ENCODE measurements at regions not wholly inside any gene's neighbourhood (a gene's known extent, or its start where the extent isn't known, plus 50 kb on each side); places are given as distances from the start of the nearest gene placed in this dataset.
"Not testable (repeated sequence)": the region's sequence is repeated elsewhere in the genome, so short reads cannot be mapped to it uniquely, and the experiment has no call there.

- H3K27ac Mint-ChIP-seq; H3K36me3 Mint-ChIP-seq; H3K9me3 Mint-ChIP-seq; H3K4me3 Mint-ChIP-seq; DNase-seq (ENCODE audit: low spot score in 2 of 2, unreplicated experiment in 2 of 2); H3K27me3 Mint-ChIP-seq (ENCODE audit: low read depth): not testable (repeated sequence)
- peaks cover 15% of the 10 kb centered on the region for H3K4me1 Mint-ChIP-seq
These were observed 251.6 kb upstream of the PLGLB2 start for GRCh38 chr2:87496036-87497006.

- H3K9me3 Mint-ChIP-seq, H3K4me3 Mint-ChIP-seq: not testable (repeated sequence)
These were observed 250.8 kb upstream of the PLGLB2 start for GRCh38 chr2:87497135-87497534.

GRCh38 chr2:87497700-87498099 is 250.2 kb upstream of the PLGLB2 start:
- not testable (repeated sequence) for H3K4me3 Mint-ChIP-seq; H3K27ac Mint-ChIP-seq; H3K36me3 Mint-ChIP-seq; H3K27me3 Mint-ChIP-seq (ENCODE audit: low read depth); DNase-seq (ENCODE audit: low spot score in 2 of 2, unreplicated experiment in 2 of 2); H3K9me3 Mint-ChIP-seq
- peaks cover 15% of the 10 kb centered on the region for H3K4me1 Mint-ChIP-seq

More at GRCh38 chr2:87497135-87497534, 250.8 kb upstream of the PLGLB2 start:
- not testable (repeated sequence) for H3K36me3 Mint-ChIP-seq; H3K27ac Mint-ChIP-seq; DNase-seq (ENCODE audit: low spot score in 2 of 2, unreplicated experiment in 2 of 2); H3K27me3 Mint-ChIP-seq (ENCODE audit: low read depth)
- peaks cover 15% of the 10 kb centered on the region for H3K4me1 Mint-ChIP-seq

DNA sequence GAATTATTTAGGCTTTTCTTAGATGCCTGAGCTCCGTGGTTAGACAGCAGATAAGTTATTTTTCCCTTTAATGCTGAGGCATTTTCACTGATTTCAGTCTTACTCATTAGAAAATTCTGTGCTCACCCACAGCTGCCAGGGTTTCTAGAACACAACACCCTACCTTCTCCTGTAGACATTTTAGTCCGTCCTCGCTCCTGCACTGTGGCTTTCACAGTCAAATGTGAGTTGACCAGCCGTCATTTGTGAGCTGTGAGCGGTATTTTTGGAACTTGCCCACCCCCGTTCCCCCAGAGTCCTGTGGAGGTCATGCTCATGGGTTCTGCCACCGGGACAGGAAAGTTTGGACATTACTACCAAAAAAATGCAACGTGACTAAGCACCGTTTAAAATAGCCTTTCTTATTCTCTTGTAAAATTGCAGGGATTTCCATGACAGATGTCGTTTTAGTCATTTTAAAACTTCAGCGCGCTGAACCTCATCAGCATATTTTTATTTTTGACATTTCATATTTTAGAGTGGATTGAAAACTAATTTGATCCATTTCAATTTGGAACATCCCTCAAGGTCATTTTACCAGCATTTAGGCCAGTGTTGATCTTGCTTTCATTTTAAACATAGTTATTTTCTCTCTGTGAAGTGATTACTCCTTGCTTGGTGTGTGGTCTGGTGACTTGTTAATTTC is 249.6 kb upstream of the PLGLB2 start:
- not testable (repeated sequence) for H3K27ac Mint-ChIP-seq, H3K9me3 Mint-ChIP-seq
- H3K4me1 Mint-ChIP-seq, result peaks cover 15% of the 10 kb centered on the region

DNA sequence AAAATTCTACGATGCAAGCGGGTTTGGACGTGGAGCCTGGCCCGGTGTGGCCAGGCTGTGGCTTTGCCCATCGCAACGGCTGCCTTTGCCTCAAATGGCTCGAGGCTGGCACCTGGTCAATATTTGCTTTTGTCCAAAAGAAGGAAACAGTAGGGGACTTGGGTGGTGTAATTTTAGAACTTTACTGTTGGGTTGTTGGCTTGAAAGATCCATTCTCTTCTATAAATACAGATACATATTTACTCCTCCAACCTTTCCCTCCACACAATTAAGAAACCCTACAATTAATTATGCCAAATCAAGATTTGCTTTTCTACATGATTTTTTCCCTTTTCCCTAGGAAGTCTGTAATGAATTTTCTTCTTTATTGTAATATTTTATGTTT is 249.0 kb upstream of the PLGLB2 start:
- not testable (repeated sequence) for H3K9me3 Mint-ChIP-seq; H3K27me3 Mint-ChIP-seq (ENCODE audit: low read depth); DNase-seq (ENCODE audit: low spot score in 2 of 2, unreplicated experiment in 2 of 2); H3K36me3 Mint-ChIP-seq; H3K4me3 Mint-ChIP-seq; H3K27ac Mint-ChIP-seq
- peaks cover 15% of the 10 kb centered on the region for H3K4me1 Mint-ChIP-seq

More for the DNA sequence above, 249.6 kb upstream of the PLGLB2 start:
- not testable (repeated sequence) for H3K27me3 Mint-ChIP-seq (ENCODE audit: low read depth); DNase-seq (ENCODE audit: low spot score in 2 of 2, unreplicated experiment in 2 of 2); H3K4me3 Mint-ChIP-seq; H3K36me3 Mint-ChIP-seq

- H3K4me1 Mint-ChIP-seq, result peaks cover 13% of the 10 kb centered on the region
- H3K36me3 Mint-ChIP-seq; H3K27me3 Mint-ChIP-seq (ENCODE audit: low read depth); H3K9me3 Mint-ChIP-seq; DNase-seq (ENCODE audit: low spot score in 2 of 2, unreplicated experiment in 2 of 2); H3K4me3 Mint-ChIP-seq; H3K27ac Mint-ChIP-seq: not testable (repeated sequence)
These were observed 248.0 kb upstream of the PLGLB2 start for GRCh38 chr2:87499860-87500259.

- DNase-seq (ENCODE audit: low spot score in 2 of 2, unreplicated experiment in 2 of 2); H3K9me3 Mint-ChIP-seq; H3K4me3 Mint-ChIP-seq; H3K36me3 Mint-ChIP-seq; H3K4me1 Mint-ChIP-seq; H3K27me3 Mint-ChIP-seq (ENCODE audit: low read depth): not testable (repeated sequence)
- peak overlapping the region; percentile 59 for H3K27ac Mint-ChIP-seq
These were observed 247.5 kb upstream of the PLGLB2 start for GRCh38 chr2:87500421-87500820.

- H3K36me3 Mint-ChIP-seq; H3K27me3 Mint-ChIP-seq (ENCODE audit: low read depth); H3K4me3 Mint-ChIP-seq; H3K27ac Mint-ChIP-seq; DNase-seq (ENCODE audit: low spot score in 2 of 2, unreplicated experiment in 2 of 2); H3K9me3 Mint-ChIP-seq; H3K4me1 Mint-ChIP-seq: not testable (repeated sequence)
These were observed 246.9 kb upstream of the PLGLB2 start for GRCh38 chr2:87500951-87501350.

DNA sequence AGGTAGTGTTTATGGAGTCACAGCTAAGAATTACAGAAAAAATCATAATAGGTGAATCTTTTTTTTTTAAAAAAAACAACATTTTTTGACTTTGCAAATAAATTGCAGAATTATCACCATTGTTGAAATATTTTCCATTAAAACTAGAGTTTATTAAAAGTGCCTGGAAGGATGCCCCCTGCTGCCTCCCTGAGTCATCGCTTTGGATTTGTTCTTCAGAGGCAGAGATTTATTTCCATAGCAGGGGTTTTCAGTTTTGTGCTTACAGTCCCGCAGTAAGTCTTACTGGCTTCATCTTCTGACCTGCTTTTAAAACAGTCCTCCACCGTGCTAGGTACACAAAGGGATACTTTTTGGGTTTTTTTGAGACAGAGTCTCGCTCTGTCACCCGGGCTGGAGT is 244.9 kb upstream of the PLGLB2 start:
- not testable (repeated sequence) for DNase-seq (ENCODE audit: low spot score in 2 of 2, unreplicated experiment in 2 of 2); H3K9me3 Mint-ChIP-seq; H3K4me1 Mint-ChIP-seq; H3K36me3 Mint-ChIP-seq; H3K4me3 Mint-ChIP-seq; H3K27ac Mint-ChIP-seq; H3K27me3 Mint-ChIP-seq (ENCODE audit: low read depth)

DNA sequence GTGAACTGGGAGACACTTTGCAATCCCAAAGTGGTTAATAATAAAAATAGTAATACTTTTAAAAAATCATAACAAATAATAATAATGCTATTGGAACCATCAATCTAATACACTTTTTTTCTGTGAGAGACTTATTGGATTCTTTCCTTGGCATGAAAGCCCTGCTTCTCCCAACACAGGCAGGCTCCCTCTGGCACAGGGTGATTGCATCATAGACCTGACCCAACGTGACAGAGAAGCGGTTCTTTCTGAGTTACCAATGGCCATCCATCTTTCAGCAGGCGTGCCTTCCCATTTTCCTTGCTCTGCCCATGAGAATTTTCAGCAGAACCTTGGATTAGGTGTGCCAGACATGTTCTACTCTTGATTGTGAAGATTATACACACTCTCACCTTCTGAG is 242.6 kb upstream of the PLGLB2 start:
- not testable (repeated sequence) for H3K27ac Mint-ChIP-seq; DNase-seq (ENCODE audit: low spot score in 2 of 2, unreplicated experiment in 2 of 2); H3K27me3 Mint-ChIP-seq (ENCODE audit: low read depth); H3K9me3 Mint-ChIP-seq; H3K4me1 Mint-ChIP-seq; H3K4me3 Mint-ChIP-seq; H3K36me3 Mint-ChIP-seq

DNA sequence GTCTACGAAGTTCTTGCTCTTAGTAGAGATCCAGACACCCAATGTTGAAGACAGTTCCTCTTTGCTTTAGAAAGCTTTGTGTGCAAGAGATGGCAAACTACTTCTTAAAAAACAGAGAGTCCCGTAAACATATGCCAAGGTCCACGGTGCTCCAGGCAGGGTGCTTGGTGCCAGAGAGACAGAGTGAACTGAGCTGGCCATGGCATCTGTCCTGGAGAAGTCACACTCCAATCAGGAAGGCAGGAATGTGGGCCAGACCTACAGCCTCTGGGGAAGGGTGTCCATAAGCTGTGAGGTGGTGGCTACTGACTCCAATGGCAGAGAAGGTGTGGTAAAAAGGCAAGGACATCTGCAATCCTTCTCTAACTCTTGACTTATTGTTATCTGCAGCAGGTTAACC is 242.0 kb upstream of the PLGLB2 start:
- H3K9me3 Mint-ChIP-seq; H3K36me3 Mint-ChIP-seq; H3K27ac Mint-ChIP-seq; DNase-seq (ENCODE audit: low spot score in 2 of 2, unreplicated experiment in 2 of 2); H3K27me3 Mint-ChIP-seq (ENCODE audit: low read depth); H3K4me1 Mint-ChIP-seq; H3K4me3 Mint-ChIP-seq: not testable (repeated sequence)

GRCh38 chr2:87507378-87508348 is 240.2 kb upstream of the PLGLB2 start:
- H3K27ac Mint-ChIP-seq; DNase-seq (ENCODE audit: low spot score in 2 of 2, unreplicated experiment in 2 of 2); H3K4me1 Mint-ChIP-seq; H3K36me3 Mint-ChIP-seq; H3K4me3 Mint-ChIP-seq; H3K27me3 Mint-ChIP-seq (ENCODE audit: low read depth); H3K9me3 Mint-ChIP-seq: not testable (repeated sequence)

GRCh38 chr2:87511195-87511778 is 236.6 kb upstream of the PLGLB2 start:
- not testable (repeated sequence) for DNase-seq (ENCODE audit: low spot score in 2 of 2, unreplicated experiment in 2 of 2); H3K4me3 Mint-ChIP-seq; H3K9me3 Mint-ChIP-seq; H3K27me3 Mint-ChIP-seq (ENCODE audit: low read depth); H3K36me3 Mint-ChIP-seq; H3K4me1 Mint-ChIP-seq; H3K27ac Mint-ChIP-seq
